ENCODE measurements at regions not wholly inside any gene's neighbourhood (a gene's known extent, or its start where the extent isn't known, plus 50 kb on each side); places are given as distances from the start of the nearest gene placed in this dataset.

- TF ChIP-seq LCOR (CRISPR knock-in tag; IDR thresholded peaks at IDR 0.05) (no peak), POLR2A (conservative IDR thresholded peaks at IDR 0.05) (no peak), CXXC5 (CRISPR knock-in tag; IDR thresholded peaks at IDR 0.05) (no peak), ZFP36 (IDR thresholded peaks at IDR 0.05; ENCODE audit: low read depth, low read length, partially characterized antibody) (no peak), SMARCA4 (IDR thresholded peaks at IDR 0.05) (no peak), ZKSCAN8 (CRISPR knock-in tag; IDR thresholded peaks at IDR 0.05) (no peak)
- TF ChIP-seq, protein P1, sequence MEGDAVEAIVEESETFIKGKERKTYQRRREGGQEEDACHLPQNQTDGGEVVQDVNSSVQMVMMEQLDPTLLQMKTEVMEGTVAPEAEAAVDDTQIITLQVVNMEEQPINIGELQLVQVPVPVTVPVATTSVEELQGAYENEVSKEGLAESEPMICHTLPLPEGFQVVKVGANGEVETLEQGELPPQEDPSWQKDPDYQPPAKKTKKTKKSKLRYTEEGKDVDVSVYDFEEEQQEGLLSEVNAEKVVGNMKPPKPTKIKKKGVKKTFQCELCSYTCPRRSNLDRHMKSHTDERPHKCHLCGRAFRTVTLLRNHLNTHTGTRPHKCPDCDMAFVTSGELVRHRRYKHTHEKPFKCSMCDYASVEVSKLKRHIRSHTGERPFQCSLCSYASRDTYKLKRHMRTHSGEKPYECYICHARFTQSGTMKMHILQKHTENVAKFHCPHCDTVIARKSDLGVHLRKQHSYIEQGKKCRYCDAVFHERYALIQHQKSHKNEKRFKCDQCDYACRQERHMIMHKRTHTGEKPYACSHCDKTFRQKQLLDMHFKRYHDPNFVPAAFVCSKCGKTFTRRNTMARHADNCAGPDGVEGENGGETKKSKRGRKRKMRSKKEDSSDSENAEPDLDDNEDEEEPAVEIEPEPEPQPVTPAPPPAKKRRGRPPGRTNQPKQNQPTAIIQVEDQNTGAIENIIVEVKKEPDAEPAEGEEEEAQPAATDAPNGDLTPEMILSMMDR (IDR thresholded peaks at IDR 0.05 in 2 of 3, conservative IDR thresholded peaks at IDR 0.05 in 1 of 3; ENCODE audit: insufficient read depth in 2 of 3, low read depth in 1 of 3, low read length in 3 of 3): no peak
Measured at GRCh38 chr2:143942486-143942885, 577.4 kb downstream of the ZEB2 start.
